HEK293 (cell line): ENCODE measurements at regions not wholly inside any gene's neighbourhood (a gene's known extent, or its start where the extent isn't known, plus 50 kb on each side); places are given as distances from the start of the nearest gene placed in this dataset.

Experiments used
- HOXA7 ChIP-seq: sonication (generic); formaldehyde crosslinking; IDR thresholded peaks from 2 replicates; pipeline ENCODE4 v1.8.1; 2022; ENCODE audit warnings: missing genetic modification reagents, borderline replicate concordance
- KLF10 ChIP-seq: fragments of 450-650 bp; IDR thresholded peaks from 2 replicates; pipeline ENCODE4 v1.5.1; 2018; ENCODE audit warnings: missing biosample characterization, mild to moderate bottlenecking, missing genetic modification characterization
- PRDM1 ChIP-seq: fragments of 450-650 bp; formaldehyde crosslinking; IDR thresholded peaks from 2 replicates; pipeline ENCODE4; 2016; ENCODE audit warnings: missing biosample characterization, missing genetic modification characterization
- ZNF274 ChIP-seq, 2 experiments: fragments of 200-500 bp in 1 of 2; fragments of 450-650 bp in 1 of 2; sonication (Bioruptor generic) in 1 of 2; formaldehyde crosslinking in 1 of 2; IDR thresholded peaks; 2 replicates each; pipeline versions ENCODE4 v1.5.1 to v1.6.1; 2014 to 2016; ENCODE audit warnings: borderline replicate concordance in 1 of 2, inconsistent platforms in 1 of 2, low read length in 1 of 2, missing biosample characterization in 1 of 2, missing genetic modification characterization in 1 of 2
- ZNF335 ChIP-seq: fragments of 450-650 bp; formaldehyde crosslinking; conservative IDR thresholded peaks from 2 replicates; pipeline ENCODE4 v1.5.1; 2016; ENCODE audit warnings: missing biosample characterization, missing genetic modification characterization
- TF ChIP-seq, protein P1 (sequence below): fragments of 450-650 bp; formaldehyde crosslinking; IDR thresholded peaks from 2 replicates; pipeline ENCODE4 v1.5.1; 2016; ENCODE audit warnings: missing biosample characterization, missing genetic modification characterization

GRCh38 chr5:2182020-2182419 is 299.3 kb upstream of the IRX4 start:
- TF ChIP-seq ZNF335, result no peak
- no peak for TF ChIP-seq KLF10 (tag by site-specific recombination)
- no peak for TF ChIP-seq PRDM1 (tag by site-specific recombination)
- TF ChIP-seq, protein P1, sequence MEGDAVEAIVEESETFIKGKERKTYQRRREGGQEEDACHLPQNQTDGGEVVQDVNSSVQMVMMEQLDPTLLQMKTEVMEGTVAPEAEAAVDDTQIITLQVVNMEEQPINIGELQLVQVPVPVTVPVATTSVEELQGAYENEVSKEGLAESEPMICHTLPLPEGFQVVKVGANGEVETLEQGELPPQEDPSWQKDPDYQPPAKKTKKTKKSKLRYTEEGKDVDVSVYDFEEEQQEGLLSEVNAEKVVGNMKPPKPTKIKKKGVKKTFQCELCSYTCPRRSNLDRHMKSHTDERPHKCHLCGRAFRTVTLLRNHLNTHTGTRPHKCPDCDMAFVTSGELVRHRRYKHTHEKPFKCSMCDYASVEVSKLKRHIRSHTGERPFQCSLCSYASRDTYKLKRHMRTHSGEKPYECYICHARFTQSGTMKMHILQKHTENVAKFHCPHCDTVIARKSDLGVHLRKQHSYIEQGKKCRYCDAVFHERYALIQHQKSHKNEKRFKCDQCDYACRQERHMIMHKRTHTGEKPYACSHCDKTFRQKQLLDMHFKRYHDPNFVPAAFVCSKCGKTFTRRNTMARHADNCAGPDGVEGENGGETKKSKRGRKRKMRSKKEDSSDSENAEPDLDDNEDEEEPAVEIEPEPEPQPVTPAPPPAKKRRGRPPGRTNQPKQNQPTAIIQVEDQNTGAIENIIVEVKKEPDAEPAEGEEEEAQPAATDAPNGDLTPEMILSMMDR (tag by site-specific recombination), result no peak
- no peak for TF ChIP-seq HOXA7 (CRISPR knock-in tag)
- TF ChIP-seq ZNF274 (IDR thresholded peaks at IDR 0.05; ENCODE audit: low read length), result no peak
- no peak for TF ChIP-seq ZNF274 (tag by site-specific recombination; IDR thresholded peaks at IDR 0.05; ENCODE audit: borderline replicate concordance)
